SU-DHL-6 (cell line): ENCODE measurements at regions not wholly inside any gene's neighbourhood (a gene's known extent, or its start where the extent isn't known, plus 50 kb on each side); places are given as distances from the start of the nearest gene placed in this dataset.
"Not testable (repeated sequence)": the region's sequence is repeated elsewhere in the genome, so short reads cannot be mapped to it uniquely, and the experiment has no call there.

Experiments used
- H2AFZ ChIP-seq: fragments of 200-600 bp; sonication (generic); 2 replicates; pipeline ENCODE4 v1.6.1; 2014; ENCODE audit warnings: low read depth, mild to moderate bottlenecking, moderate library complexity, mixed read lengths, antibody characterized with exemption, low read length; ENCODE audit not compliant: severe bottlenecking
- H3F3A ChIP-seq: fragments of 200-600 bp; shearing (Covaris generic); 2 replicates; pipeline ENCODE4 v1.6.0; 2016; ENCODE audit warnings: antibody characterized with exemption, mild to moderate bottlenecking; ENCODE audit not compliant: insufficient read depth
- H3K27ac ChIP-seq: fragments of 200-600 bp; sonication (generic); 2 replicates; pipeline ENCODE4 v1.5.1; 2016; ENCODE audit warnings: low read depth, mild to moderate bottlenecking, low read length, moderate library complexity, mixed read lengths
- H3K27me3 ChIP-seq: fragments of 200-600 bp; sonication (generic), shearing (Covaris generic); 2 replicates; pipeline ENCODE4 v1.6.0; 2014; ENCODE audit warnings: mild to moderate bottlenecking, low read length
- H3K36me3 ChIP-seq: fragments of 200-600 bp; sonication (generic); 2 replicates; pipeline ENCODE4 v1.6.1; 2014; ENCODE audit warnings: mild to moderate bottlenecking, low read length, mixed read lengths
- H3K4me2 ChIP-seq: fragments of 300-600, 200-600 bp; shearing (Covaris generic), sonication (generic); 2 replicates; pipeline ENCODE4 v1.6.0; 2014; ENCODE audit warnings: low read length, low read depth, mild to moderate bottlenecking; ENCODE audit not compliant: poor library complexity, severe bottlenecking
- H3K4me3 ChIP-seq: fragments of 200-600 bp; sonication (generic); 2 replicates; pipeline ENCODE4 v1.5.1; 2014; ENCODE audit warnings: antibody characterized with exemption, low read length, mild to moderate bottlenecking, mixed read lengths; ENCODE audit not compliant: insufficient read depth, poor library complexity, severe bottlenecking
- H3K79me2 ChIP-seq: fragments of 200-600 bp; sonication (generic); 2 replicates; pipeline ENCODE4 v1.6.1; 2014; ENCODE audit warnings: mild to moderate bottlenecking, low read length, moderate library complexity; ENCODE audit not compliant: insufficient read depth
- H3K9ac ChIP-seq: fragments of 200-600 bp; sonication (generic); 2 replicates; pipeline ENCODE4 v1.7.0; 2014; ENCODE audit warnings: mild to moderate bottlenecking, low read length
- H3K9me2 ChIP-seq: fragments of 200-600 bp; sonication (generic); replicated peaks from 2 replicates; pipeline ENCODE4 v1.6.1; 2014; ENCODE audit warnings: low read length; ENCODE audit not compliant: insufficient read depth
- H3K9me3 ChIP-seq: fragments of 200-600 bp; sonication (generic); 2 replicates; pipeline ENCODE4 v1.6.1; 2014; ENCODE audit warnings: low read length, mixed read lengths; ENCODE audit not compliant: insufficient read depth
- H4K20me1 ChIP-seq: fragments of 200-600 bp; sonication (generic); 2 replicates; pipeline ENCODE4 v1.6.1; 2014; ENCODE audit warnings: low read depth, mild to moderate bottlenecking, antibody characterized with exemption, low read length, moderate library complexity, mixed read lengths
- CTCF ChIP-seq: fragments of 200-600 bp; sonication (generic); IDR thresholded peaks from one replicate; pipeline ENCODE4 v1.5.1; 2017; ENCODE audit warnings: antibody characterized with exemption, mild to moderate bottlenecking, low read length, moderate library complexity; ENCODE audit not compliant: insufficient read depth, poor library complexity, severe bottlenecking
- EZH2phosphoT487 ChIP-seq: fragments of 200-600 bp; sonication (generic), shearing (Covaris generic); conservative IDR thresholded peaks from 2 replicates; pipeline ENCODE4 v1.6.1; 2018; ENCODE audit warnings: mild to moderate bottlenecking, antibody characterized with exemption, low read length, moderate library complexity, mixed read lengths

- H3K27me3 ChIP-seq, H2AFZ ChIP-seq, H3K4me3 ChIP-seq, H3K9me3 ChIP-seq, H3K36me3 ChIP-seq, H3K4me2 ChIP-seq, H3K79me2 ChIP-seq, H3K27ac ChIP-seq, H3K9ac ChIP-seq, H3F3A ChIP-seq, H4K20me1 ChIP-seq, H3K9me2 ChIP-seq: not testable (repeated sequence)
These were observed 140.9 kb upstream of the GOLGA6L4 start for GRCh38 chr15:84094720-84095119.

GRCh38 chr15:84097053-84097452, 138.5 kb upstream of the GOLGA6L4 start:
- not testable (repeated sequence) for H3K4me3 ChIP-seq, H3K36me3 ChIP-seq, H3K9me2 ChIP-seq, H3K27me3 ChIP-seq, H4K20me1 ChIP-seq, H3K9me3 ChIP-seq, H2AFZ ChIP-seq, H3K9ac ChIP-seq, H3K27ac ChIP-seq, H3K4me2 ChIP-seq, H3K79me2 ChIP-seq, H3F3A ChIP-seq

- Histone ChIP-seq H3K9me2 (no peaks in the 10 kb centered on the region), H3K4me2 (no peak overlapping the region), H3K9me3 (no peaks in the 10 kb centered on the region), H3K79me2 (no peaks in the 10 kb centered on the region), H3K9ac (no peak overlapping the region), H3K4me3 (no peak overlapping the region), H2AFZ (no peak overlapping the region), H3K36me3 (no peaks in the 10 kb centered on the region), H3K27me3 (no peaks in the 10 kb centered on the region), H4K20me1 (no peaks in the 10 kb centered on the region), H3K27ac (no peak overlapping the region), H3F3A (no peaks in the 10 kb centered on the region)
- TF ChIP-seq CTCF = no peak
- TF ChIP-seq EZH2phosphoT487 = no peak
These were observed 137.0 kb upstream of the GOLGA6L4 start for GRCh38 chr15:84098604-84099003.

GRCh38 chr15:84099181-84099580, 136.4 kb upstream of the GOLGA6L4 start:
- no peak overlapping the region for H3K27ac ChIP-seq
- H2AFZ ChIP-seq = no peak overlapping the region
- H3K27me3 ChIP-seq = no peaks in the 10 kb centered on the region
- no peaks in the 10 kb centered on the region for H3K9me2 ChIP-seq
- no peaks in the 10 kb centered on the region for H3F3A ChIP-seq
- H3K79me2 ChIP-seq = no peaks in the 10 kb centered on the region
- TF ChIP-seq EZH2phosphoT487 (no peak), CTCF (no peak)
- no peaks in the 10 kb centered on the region for H3K9me3 ChIP-seq
- H4K20me1 ChIP-seq = no peaks in the 10 kb centered on the region
- no peaks in the 10 kb centered on the region for H3K36me3 ChIP-seq
- H3K4me3 ChIP-seq = no peak overlapping the region
- H3K9ac ChIP-seq = no peak overlapping the region
- H3K4me2 ChIP-seq = no peak overlapping the region
